D721Med (cell line): ENCODE measurements at regions not wholly inside any gene's neighbourhood (a gene's known extent, or its start where the extent isn't known, plus 50 kb on each side); places are given as distances from the start of the nearest gene placed in this dataset.

Experiments
- DNase-seq: peaks from one replicate; pipeline ENCODE4 v3.0.0; 2011; ENCODE audit warnings: low spot score; ENCODE audit not compliant: insufficient read length
- FAIRE-seq: peaks from 2 replicates; lab custom pipeline; 2011; peaks lifted over from hg19 to GRCh38; lab: Jason Lieb, UNC
- TF ChIP-seq, protein P1 (sequence below): IDR thresholded peaks from 2 replicates; pipeline ENCODE4 v1.5.1; 2012; ENCODE audit warnings: mild to moderate bottlenecking, control low read depth; ENCODE audit not compliant: insufficient read depth; ENCODE audit errors: missing control alignments

GRCh38 chr12:46105735-46106134 is 115.4 kb upstream of the SCAF11 start:
- DNase-seq (no peak), FAIRE-seq (no peak)
- TF ChIP-seq, protein P1, sequence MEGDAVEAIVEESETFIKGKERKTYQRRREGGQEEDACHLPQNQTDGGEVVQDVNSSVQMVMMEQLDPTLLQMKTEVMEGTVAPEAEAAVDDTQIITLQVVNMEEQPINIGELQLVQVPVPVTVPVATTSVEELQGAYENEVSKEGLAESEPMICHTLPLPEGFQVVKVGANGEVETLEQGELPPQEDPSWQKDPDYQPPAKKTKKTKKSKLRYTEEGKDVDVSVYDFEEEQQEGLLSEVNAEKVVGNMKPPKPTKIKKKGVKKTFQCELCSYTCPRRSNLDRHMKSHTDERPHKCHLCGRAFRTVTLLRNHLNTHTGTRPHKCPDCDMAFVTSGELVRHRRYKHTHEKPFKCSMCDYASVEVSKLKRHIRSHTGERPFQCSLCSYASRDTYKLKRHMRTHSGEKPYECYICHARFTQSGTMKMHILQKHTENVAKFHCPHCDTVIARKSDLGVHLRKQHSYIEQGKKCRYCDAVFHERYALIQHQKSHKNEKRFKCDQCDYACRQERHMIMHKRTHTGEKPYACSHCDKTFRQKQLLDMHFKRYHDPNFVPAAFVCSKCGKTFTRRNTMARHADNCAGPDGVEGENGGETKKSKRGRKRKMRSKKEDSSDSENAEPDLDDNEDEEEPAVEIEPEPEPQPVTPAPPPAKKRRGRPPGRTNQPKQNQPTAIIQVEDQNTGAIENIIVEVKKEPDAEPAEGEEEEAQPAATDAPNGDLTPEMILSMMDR = no peak

DNA sequence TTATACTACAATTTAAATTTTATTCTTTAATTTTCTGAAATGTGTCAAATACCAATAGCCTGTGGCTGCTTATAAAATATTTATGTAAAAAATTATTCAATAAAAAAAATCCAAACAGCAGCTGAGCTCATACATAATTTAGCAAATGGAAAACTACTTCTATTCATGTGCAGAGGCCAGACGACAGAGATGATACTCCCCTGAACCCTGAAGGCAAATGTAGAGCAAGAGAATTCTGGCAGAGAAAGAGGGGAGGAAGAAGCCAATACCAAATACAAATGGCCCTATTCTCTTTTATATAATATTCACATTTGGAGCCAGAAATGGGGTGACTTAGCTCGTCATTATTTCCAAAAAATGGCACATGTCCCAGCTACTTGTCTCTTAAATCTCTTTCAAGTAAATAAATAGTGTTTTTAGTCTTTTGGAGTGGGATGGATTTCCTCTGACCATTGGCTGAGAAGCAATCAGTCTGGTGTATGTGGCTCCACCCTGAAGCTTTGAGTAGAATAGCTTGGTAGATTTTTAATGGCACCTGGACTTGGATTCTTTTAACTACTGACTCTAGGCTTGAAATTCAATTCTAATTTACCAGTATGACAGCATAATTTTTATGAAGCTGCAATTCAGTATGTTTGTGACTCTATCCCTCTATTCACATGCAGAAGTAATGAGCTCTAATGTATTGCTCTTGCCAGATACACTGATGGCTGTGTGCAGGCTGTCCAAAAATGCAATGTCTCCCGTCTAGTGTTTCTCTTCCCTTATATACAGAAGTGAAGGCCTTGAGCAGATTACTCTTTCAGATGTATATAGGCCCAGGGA is 113.4 kb upstream of the SCAF11 start:
- FAIRE-seq = no peak
- no peak for DNase-seq
- TF ChIP-seq, protein P1 = no peak

DNA sequence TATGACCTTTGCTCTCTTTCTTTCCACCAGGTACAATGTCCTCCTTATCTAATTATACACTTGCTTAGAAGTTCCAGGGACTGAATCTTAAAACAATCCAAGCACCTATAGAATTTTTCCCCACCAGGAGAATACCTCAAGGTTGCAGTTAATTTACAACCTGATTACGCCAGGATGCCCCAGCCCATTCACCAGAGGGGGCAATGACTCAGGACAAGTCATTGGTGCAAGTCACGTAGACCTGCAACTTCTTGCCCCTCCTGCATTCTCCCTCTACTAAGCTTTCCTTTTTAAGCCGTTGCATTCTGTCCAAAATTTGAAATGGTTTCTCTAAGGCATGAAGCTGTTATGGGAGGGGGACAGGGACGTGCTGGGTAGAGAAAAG is 111.1 kb upstream of the SCAF11 start:
- no peak for DNase-seq
- TF ChIP-seq, protein P1 = no peak
- no peak for FAIRE-seq

DNA sequence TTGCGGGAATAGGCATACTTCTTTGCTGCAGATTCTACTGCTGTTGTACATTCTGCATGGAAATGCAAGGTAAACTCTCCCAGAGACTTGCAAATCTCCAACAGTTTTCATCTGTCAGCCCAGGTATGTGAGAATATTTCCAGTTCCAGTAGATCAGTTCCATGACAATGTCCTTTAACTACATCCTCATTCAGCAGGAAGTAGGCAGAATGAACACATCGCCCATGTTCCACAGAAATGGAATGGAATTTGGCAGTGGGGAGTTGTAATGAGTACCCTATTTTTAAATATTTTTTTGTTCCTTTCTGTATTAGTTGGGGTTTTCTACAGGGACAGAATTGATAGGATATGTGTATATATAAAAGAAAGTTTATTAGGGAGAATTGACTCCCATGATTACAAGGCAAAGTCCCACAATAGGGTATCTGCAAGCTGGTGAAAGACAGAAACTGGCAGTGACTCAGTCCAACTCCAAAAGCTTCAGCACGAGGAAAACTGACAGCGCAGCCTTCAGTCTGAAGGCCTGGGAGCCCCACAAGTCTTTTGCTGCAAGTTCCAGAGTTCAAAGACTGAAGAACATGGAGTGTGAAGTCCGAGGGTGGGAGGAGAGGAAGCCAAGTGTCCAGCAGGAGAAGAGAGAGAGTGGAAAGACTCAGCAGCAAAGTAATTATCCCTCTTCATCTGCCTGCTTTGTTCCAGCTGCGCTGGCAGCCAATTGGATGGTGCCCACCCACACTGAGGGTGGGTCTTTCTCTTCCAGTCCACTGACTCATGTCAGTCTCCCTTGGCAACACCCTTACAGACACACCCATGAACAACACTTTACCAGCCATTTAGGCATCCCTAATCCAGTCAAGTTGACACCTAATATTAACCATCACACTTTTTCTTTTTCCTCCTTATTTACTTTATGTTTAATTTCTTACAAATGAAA is 110.4 kb upstream of the SCAF11 start:
- FAIRE-seq (no peak), DNase-seq (no peak)
- TF ChIP-seq, protein P1 = no peak

DNA sequence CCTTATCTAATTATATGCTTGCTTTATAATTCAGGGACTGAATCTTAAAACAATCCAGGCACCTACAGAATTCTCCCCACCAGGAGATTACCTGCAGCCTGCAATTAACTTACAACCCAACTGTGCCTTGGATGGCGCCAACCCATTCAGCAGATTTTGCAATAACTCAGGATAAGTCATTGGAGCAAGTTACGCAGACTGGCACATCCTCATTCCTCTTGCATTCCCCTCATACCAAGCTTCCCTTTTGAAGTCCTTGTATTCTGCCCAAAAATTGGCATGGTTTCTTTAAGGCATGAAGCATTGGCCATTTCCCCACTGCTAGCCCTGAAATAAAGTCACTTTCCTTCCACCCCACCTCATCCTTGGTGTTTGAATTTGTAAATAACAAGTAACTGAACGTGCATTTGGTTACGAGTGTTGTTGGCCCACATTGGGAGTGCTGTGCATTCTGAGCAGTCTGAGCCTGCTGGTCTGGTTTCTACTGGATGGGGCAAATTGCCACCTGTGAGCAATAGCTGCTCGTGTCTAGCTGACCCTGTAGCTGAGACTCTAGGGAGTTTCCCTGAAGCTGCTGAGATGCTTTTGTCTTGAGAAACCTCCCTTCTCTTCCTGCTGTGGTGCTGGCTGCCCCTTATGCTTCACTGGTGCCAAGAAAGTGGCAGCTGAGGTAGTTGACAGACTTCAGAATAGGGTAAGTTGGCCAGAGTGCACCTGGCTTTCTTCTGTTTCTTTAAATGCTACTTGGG is 99.2 kb upstream of the SCAF11 start:
- TF ChIP-seq, protein P1 = no peak
- FAIRE-seq = no peak
- no peak for DNase-seq

- TF ChIP-seq, protein P1 = no peak
- DNase-seq (no peak), FAIRE-seq (no peak)
Observed at GRCh38 chr12:46087916-46088439, 97.6 kb upstream of the SCAF11 start.
